GM12891 (cell line): ENCODE measurements at regions not wholly inside any gene's neighbourhood (a gene's known extent, or its start where the extent isn't known, plus 50 kb on each side); places are given as distances from the start of the nearest gene placed in this dataset.

Source experiments
- DNase-seq: peaks from one replicate; pipeline ENCODE4 v3.0.0; 2011; ENCODE audit warnings: low spot score; ENCODE audit not compliant: insufficient read length
- FAIRE-seq: peaks from 2 replicates; lab custom pipeline; 2011; peaks lifted over from hg19 to GRCh38; lab: Jason Lieb, UNC
- PAX5 ChIP-seq: IDR thresholded peaks from 2 replicates; pipeline ENCODE4 v1.6.1; 2011; ENCODE audit warnings: low read length, moderate library complexity, mild to moderate bottlenecking; ENCODE audit not compliant: insufficient read depth, severe bottlenecking
- POLR2A ChIP-seq: IDR thresholded peaks from 2 replicates; pipeline ENCODE4 v1.6.1; 2011; ENCODE audit warnings: low read depth, low read length, control low read depth
- POLR2AphosphoS5 ChIP-seq: IDR thresholded peaks from 2 replicates; pipeline ENCODE4 v1.6.1; 2011; ENCODE audit warnings: low read depth, low read length, control low read depth
- POU2F2 ChIP-seq: IDR thresholded peaks from 2 replicates; pipeline ENCODE4 v1.6.1; 2011; ENCODE audit warnings: low read depth, mild to moderate bottlenecking, control low read depth, low read length, moderate library complexity
- SPI1 ChIP-seq: IDR thresholded peaks from 2 replicates; pipeline ENCODE4 v1.6.1; 2011; ENCODE audit warnings: low read depth, low read length, control low read depth
- TAF1 ChIP-seq: IDR thresholded peaks from 2 replicates; pipeline ENCODE4 v1.6.1; 2011; ENCODE audit warnings: low read depth, low read length, control low read depth

DNA sequence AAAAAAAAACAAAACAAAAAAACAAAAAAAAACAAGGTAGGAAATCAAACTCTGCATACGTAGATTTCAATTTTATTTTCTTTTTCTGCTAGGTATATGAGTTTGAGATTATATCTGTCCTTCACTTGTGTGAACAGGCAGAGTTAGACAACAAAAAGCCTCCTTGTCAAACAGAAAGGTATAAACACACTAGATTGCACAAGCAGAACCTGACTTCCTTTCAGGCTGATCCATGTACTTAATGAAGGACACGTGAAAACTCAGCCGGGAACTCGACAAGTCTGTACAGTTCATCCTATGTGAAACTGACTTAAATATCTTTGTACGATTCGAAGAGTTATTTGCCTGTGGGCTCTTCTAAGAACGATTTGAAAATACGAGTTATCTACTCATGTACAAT is 254.1 kb downstream of the ARL4A start:
- no peak for FAIRE-seq
- TF ChIP-seq POLR2AphosphoS5 = no peak
- TF ChIP-seq PAX5 = no peak
- TF ChIP-seq SPI1 = no peak
- no peak for TF ChIP-seq TAF1
- TF ChIP-seq POU2F2 = no peak
- TF ChIP-seq POLR2A = no peak
- DNase-seq = no peak

DNA sequence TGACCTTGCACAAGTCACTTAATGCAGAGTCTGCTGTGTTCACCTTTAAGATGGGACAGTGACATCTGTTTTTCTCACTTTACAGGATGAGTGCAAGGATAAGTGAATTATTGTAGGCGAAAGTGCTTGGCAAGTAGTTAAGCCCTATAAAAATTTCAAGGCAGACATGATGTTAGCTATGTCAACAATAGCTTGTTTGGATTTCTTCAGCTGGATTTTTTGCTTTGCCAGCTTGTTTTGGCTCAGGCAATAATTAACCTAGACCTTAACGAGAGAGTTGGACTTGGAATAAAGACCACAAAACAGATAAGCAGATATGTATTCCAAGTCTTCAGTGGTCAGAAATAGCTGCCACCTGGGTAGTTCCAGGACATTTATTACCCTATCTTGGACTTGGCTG is 255.2 kb downstream of the ARL4A start:
- no peak for DNase-seq
- FAIRE-seq = no peak
- TF ChIP-seq POLR2A (no peak), POLR2AphosphoS5 (no peak), POU2F2 (no peak), TAF1 (no peak), SPI1 (no peak), PAX5 (no peak)

DNA sequence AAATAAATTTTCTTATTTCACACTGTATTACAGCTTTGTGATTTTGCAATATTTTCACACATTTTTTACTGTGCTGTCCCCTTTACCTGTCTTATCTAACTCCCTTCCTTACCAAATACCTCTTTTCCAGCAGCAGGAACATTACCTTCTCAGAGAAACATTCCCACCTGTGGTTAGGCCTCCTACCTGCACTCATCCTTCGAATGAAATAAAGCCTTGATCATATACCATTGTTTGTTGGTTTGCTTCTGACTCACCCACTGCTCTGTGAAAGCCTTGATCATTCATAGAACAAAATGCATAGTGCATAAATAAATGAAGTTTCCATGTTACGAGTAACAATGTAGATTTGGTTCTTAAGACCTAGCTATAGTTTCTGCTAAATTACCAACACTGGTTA is 256.3 kb downstream of the ARL4A start:
- FAIRE-seq = no peak
- no peak for TF ChIP-seq SPI1
- TF ChIP-seq POU2F2 = no peak
- TF ChIP-seq TAF1 = no peak
- no peak for TF ChIP-seq PAX5
- TF ChIP-seq POLR2A = no peak
- TF ChIP-seq POLR2AphosphoS5 = no peak
- no peak for DNase-seq

DNA sequence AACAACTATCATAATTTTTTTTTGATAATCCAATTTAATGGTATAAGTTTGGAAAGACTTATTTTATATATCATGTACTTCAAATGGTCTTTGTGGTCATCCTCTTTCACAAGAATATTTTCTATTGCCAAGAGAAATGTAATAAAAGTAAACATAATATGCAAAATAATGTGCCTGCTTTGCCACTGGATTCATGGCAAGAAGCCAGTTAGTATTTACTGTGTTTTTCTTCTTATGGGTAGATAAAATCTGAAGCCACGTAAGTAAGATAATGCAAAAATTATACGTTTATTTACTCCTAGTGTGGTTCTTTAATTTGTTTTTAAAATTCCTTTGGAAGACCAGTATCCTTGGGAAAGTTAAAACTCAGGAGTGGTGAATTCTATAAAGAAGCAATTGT is 258.5 kb downstream of the ARL4A start:
- FAIRE-seq = no peak
- no peak for TF ChIP-seq PAX5
- no peak for TF ChIP-seq TAF1
- no peak for TF ChIP-seq SPI1
- TF ChIP-seq POU2F2 = no peak
- no peak for TF ChIP-seq POLR2A
- no peak for TF ChIP-seq POLR2AphosphoS5
- DNase-seq = no peak

DNA sequence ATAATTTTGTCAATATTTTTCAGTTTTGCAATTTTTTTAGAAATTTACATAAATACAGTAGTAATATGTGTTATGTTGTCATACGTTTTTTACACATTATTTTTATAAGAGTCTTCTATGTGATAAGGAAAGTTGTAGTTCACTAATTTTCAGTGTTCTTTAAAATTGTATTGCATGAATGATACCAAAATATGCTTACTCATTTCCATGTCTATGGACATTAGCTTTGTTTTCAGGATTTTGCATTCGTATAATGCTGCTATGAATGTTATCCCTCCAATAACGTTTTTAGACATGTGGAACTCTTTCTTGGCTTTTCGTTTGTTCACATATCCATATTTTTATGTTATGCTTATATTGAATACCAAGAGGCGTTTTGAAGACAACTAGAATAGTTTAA is 260.0 kb downstream of the ARL4A start:
- no peak for DNase-seq
- no peak for FAIRE-seq
- TF ChIP-seq POLR2AphosphoS5 (no peak), PAX5 (no peak), SPI1 (no peak), TAF1 (no peak), POLR2A (no peak), POU2F2 (no peak)

DNA sequence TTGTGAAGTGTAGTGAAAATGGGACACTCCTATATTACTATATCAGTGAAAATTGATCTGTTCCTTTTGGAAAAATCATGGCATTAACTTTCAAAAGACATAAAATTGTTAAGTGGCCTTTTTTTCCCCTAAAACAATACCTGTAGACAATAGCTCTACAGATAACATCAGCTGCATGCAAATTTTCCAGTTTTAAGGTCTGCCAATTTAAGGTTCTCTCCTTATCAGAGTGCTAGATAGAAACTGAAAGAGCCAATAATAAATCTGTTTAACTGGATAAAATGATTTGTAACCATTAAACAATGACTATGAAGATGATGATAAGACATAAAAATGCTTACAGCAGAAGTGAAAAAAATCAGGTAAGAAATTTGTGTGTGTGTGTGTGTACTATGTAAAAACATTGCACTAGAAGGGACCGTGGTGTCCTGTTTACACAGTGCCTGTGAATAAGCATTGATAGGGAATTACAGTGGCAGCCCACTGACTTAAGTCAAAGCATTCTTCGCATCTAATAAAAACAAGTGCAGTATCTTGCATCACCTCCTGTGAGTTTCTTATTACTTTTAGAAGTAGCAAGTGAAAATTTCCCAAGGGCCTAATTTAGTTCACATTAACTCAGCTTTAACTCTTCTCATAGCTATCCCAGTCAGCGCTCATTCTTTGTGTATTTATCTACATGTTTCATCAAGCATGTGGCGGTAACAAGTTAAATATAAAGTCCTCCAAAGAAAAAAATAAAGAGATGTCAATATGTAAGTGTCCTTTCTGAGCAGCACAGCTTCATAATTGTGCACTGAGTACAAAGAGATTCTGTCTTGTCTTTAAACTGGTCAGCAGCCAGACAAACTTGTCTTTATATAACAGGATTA is 261.9 kb downstream of the ARL4A start:
- TF ChIP-seq TAF1 (no peak), POLR2AphosphoS5 (no peak), POU2F2 (no peak), PAX5 (no peak), SPI1 (no peak), POLR2A (no peak)
- FAIRE-seq (no peak), DNase-seq (no peak)

DNA sequence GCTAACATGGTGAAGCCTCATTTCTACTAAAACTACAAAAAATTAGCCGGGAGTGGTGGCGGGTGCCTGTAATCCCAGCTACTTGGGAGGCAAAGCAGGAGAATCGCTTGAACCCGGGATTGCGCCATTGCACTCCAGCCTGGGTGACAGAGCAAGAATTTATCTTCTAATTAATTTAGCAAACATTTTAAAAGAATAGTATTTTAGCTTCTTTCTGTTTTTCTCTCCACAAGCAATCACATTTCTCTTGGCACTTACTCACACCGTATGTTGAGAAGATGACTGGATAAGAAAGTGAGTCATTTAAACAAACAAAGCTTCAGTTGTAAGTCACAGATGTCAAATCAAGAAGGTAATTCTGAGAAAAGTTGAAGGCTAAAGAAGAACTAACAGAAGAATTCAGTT is 264.0 kb downstream of the ARL4A start:
- DNase-seq = no peak
- TF ChIP-seq POLR2AphosphoS5 (no peak), POU2F2 (no peak), SPI1 (no peak), POLR2A (no peak), TAF1 (no peak), PAX5 (no peak)

DNA sequence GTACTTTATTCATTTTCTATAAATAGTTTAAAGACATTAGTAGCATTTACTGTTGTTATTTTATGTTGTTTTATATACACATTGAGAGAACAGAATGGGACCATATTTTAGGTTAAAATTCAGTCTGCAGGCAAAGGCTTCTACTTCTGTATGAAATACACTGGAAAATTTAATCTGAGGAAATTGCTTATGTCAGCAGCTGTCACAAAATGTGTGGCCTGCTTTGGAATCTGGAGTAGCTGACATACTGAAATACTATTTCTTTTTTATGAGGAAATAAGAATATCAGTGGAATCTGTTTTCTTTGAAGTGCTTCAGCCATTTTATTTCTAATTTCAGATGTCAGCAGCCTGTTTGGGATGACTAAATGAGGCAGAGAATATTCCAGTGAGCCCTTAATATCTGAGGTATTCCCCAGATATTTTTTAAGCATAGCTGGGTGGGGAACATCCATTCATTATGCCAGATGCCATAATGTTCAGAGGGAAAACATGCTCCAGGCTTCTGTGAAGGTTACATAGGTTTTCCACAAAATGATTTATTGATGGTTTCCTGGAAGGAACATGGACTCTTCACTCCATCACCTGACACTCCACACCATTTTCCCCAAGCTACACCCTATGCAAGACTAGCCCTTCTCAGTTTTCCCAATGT is 267.1 kb downstream of the ARL4A start:
- TF ChIP-seq POU2F2 (no peak), POLR2A (no peak), PAX5 (no peak), TAF1 (no peak), SPI1 (no peak), POLR2AphosphoS5 (no peak)
- DNase-seq (no peak), FAIRE-seq (no peak)

More for the DNA sequence above, 264.0 kb downstream of the ARL4A start:
- FAIRE-seq = no peak

DNA sequence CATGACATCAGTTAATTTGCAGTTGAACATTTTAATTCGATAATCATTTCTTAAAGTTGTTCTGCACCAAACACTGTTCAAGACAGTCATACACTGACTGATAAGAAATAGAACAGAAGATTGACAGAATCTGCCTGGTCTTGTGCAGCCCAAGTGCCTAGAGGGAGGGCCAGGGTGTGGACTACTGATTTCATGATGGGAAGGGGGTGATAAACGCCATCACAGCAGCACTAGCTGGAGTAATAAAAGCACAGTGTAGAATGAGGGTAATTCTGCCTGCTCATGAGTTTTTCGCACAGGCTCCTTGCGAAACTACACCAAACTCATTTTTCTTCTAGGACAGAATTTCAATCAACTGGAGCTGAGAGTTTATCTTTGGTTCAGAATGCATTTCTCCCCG is 270.1 kb downstream of the ARL4A start:
- FAIRE-seq (no peak), DNase-seq (no peak)
- no peak for TF ChIP-seq SPI1
- no peak for TF ChIP-seq POLR2A
